GM21390 (cell line): ENCODE measurements at regions not wholly inside any gene's neighbourhood (a gene's known extent, or its start where the extent isn't known, plus 50 kb on each side); places are given as distances from the start of the nearest gene placed in this dataset.
"Not testable (repeated sequence)": the region's sequence is repeated elsewhere in the genome, so short reads cannot be mapped to it uniquely, and the experiment has no call there.

Experiments
- ATAC-seq: cut with Tn5 transposase; IDR thresholded peaks from one replicate; pipeline ENCODE4 v1.9.1; 2021; ENCODE audit not compliant: unreplicated experiment

GRCh38 chr5:106646106-106646505, 1024.6 kb downstream of the EFNA5 start:
- no peak for ATAC-seq

DNA sequence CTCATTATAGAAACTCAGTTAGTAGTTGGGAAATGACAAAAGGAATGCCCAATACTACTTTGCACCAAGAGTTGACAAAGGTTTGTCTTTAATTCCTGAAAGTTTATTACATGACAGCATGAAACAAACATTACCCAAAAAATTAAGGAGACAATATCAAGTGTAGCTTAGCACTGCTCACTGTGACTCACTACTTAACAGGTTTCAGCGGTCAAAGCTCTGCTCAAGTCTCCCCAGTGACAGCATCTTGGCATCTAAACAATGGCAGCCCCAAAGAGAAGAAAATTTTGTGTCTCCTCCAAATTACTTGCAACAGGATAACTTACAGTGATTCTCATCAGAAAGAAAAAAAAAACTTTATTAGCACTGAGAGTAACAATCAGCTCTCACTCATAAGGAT, 1030.2 kb downstream of the EFNA5 start:
- ATAC-seq = no peak

DNA sequence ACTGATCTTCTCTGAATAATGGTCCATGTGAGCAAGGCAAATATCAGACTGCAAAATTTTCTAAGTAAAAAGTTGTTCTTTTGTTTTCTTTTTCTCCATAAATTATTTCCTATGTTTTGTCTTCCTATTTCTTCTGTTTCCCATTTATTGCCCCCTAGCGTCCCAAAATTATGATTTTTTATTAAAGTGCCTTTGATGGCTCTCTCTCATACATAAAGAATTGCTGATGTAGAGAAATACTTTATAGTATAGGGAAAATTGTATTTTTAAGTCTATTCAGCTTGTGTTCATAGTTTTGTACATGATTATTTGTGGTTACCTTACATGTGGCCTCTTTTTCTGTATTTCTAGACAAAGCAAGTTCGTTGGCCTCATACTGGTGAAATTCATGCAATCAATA, 1031.2 kb downstream of the EFNA5 start:
- no peak for ATAC-seq

DNA sequence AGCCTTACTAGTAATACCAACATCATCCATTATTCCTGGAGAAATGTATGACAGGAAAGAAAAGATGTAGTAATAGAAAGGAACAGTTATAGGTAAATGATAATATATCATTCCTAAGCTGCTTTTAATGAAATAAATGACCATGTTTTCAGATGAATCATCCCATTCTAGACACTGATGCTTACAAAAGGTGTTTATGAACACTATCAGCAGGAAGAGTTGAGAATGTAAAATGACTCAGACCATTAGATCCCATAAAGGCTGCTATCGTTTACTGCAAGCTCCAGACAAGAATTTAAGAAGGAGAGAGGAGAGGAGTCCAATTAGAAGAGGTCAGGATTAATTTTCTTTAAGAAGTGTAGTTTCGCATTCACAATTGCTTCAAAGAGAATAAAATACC, 1033.5 kb downstream of the EFNA5 start:
- ATAC-seq = no peak

GRCh38 chr5:106634375-106634774, 1036.4 kb downstream of the EFNA5 start:
- no peak for ATAC-seq

DNA sequence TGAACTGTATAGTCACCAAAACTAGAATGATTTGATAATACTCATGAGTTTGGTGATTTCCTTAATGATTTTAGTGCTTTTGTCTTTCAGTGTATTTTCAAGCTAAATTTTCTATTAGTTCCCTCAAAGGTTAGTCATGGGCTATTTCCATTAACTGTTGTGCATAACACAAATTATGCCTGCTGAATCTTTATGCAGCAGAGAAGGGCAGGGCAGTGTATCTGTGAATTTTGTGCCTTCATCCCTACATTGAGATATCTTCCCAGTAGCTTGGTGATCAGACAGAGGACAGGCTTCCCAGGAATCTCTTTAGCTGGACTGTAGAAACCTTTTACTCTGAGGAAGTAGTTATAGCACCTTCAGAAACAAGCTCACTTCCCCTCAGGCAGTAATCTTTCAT, 1036.9 kb downstream of the EFNA5 start:
- ATAC-seq = no peak

- ATAC-seq = not testable (repeated sequence)
Measured at GRCh38 chr5:106628456-106628855, 1042.3 kb downstream of the EFNA5 start.

- ATAC-seq = no peak
Measured at GRCh38 chr5:106610041-106610440, 1060.7 kb downstream of the EFNA5 start.

DNA sequence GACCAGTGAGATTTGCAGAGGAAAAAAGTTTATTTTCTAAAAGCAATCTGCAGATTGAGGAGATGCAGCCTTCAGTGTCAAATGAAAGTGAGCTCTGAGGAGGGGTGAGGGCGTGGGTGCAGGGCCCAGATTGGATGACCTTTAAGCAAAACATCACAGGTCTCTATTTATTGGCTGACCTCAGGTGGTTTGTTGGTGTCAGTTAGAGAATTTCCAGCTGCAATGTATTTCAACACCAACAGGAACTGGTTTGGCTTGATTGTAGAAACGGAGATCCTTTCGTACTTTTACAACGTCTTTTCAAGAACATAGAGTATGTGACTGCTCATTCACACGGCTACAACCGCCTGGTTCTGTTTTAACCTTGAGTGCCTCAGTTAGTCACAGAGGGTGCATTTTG, 1069.1 kb downstream of the EFNA5 start:
- peak; percentile 65 for ATAC-seq

DNA sequence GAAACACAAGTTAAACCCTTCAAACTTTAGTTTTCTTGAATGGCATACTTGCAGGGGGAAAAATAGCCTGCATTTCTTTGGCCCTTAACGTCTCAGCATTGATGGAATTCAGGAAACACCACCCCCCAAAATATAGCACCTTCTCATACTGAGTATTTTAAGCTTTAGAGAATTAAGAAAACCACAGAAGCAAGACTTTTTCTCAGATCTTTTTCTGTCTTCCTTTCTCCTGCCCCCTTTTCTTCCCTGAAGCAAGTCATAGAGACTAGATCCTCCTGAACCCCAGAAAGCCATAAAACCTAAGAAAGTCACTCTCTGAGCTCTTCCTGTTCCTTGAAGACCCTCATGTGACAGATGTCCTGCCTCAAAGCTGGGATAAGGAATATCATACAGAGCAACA, 1069.9 kb downstream of the EFNA5 start:
- no peak for ATAC-seq

- ATAC-seq = no peak
Measured at GRCh38 chr5:106595864-106596263, 1074.9 kb downstream of the EFNA5 start.

GRCh38 chr5:106584268-106584667, 1086.5 kb downstream of the EFNA5 start:
- ATAC-seq = no peak

- no peak for ATAC-seq
Measured at GRCh38 chr5:106578736-106579135, 1092.0 kb downstream of the EFNA5 start.

DNA sequence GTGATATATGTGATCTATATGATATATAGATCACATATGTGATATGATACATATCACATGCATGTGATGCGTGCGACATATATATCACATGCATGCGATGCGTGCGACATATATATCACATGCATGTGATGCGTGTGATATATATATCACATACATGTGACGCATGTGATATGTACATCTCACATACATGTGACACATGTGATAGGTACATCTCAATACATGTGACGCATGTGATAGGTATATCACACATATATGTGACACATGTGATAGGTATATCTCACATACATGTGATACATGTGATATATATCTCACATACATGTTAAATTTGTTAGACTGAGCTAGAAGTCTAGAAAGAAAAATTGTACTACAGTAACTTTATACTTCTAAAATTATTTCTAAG, 1095.9 kb downstream of the EFNA5 start:
- ATAC-seq = no peak

GRCh38 chr5:106566031-106566430, 1104.7 kb downstream of the EFNA5 start:
- no peak for ATAC-seq

GRCh38 chr5:106545325-106545724, 1125.4 kb downstream of the EFNA5 start:
- ATAC-seq = no peak

DNA sequence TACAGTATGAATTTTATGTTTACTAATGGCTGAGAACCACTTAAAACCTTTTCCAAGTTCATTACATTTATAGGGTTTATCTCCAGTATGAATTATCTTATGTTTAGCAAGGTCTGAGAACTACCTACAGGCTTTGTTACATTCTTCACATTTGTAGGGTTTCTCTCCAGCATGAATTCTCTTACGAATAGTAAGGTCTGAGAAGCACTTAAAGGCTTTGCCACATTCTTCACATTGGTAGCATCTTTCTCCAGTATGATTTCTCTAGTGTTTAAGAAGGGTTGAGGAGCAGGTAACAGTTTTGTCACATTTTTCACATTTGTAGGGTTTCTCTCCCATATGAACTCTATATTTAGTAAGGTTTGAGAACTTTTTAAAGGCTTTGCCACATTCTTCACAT, 1127.4 kb downstream of the EFNA5 start:
- no peak for ATAC-seq

DNA sequence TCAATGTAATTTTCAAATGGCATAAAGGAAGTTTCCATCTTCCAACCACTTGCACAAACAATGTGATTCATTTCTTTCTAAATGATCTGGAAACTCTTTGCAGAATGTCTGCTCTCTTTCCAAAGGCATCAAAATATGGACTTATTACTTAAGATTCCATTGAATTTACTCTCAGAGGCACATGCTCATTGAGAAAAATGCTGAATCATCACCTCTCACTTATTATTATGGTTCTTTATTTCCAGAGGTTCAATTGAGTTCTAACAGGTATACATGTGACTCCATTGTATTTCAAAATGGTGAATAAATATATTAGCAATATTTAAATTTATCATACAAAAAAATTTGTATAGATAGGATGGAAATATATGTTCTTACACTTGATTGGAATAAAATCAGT, 1140.6 kb downstream of the EFNA5 start:
- no peak for ATAC-seq

GRCh38 chr5:106525438-106525837, 1145.3 kb downstream of the EFNA5 start:
- no peak for ATAC-seq

DNA sequence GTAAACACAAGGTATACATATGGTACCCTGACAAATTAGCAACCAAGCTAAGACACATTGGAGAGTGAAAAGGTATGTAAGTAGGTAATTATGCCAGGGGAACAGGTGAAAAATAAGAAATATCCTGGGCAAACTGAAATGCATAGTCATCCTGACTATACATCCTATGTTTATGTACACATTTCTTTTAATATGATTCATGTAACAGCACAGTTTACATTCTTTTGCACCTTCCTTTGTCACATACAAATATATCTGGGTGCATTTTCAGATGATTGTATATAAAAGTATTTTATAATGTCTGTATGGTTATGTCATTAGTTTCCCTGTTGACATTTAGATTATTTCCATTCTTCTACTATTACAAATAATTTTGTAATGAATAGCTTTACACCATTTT, 1146.9 kb downstream of the EFNA5 start:
- ATAC-seq = no peak

- ATAC-seq = no peak
Measured at GRCh38 chr5:106522296-106522695, 1148.4 kb downstream of the EFNA5 start.

- no peak for ATAC-seq
Measured at GRCh38 chr5:106521701-106522100, 1149.0 kb downstream of the EFNA5 start.

- no peak for ATAC-seq
Measured at GRCh38 chr5:106510321-106510720, 1160.4 kb downstream of the EFNA5 start.

- ATAC-seq = no peak
Measured at GRCh38 chr5:106508894-106509293, 1161.8 kb downstream of the EFNA5 start.
